PC-9 (cell line): ENCODE measurements at regions not wholly inside any gene's neighbourhood (a gene's known extent, or its start where the extent isn't known, plus 50 kb on each side); places are given as distances from the start of the nearest gene placed in this dataset.

Experiments used
- CTCF ChIP-seq: fragments of 200-600 bp; sonication (generic); conservative IDR thresholded peaks from 2 replicates; pipeline ENCODE4 v1.6.1; 2017; ENCODE audit warnings: mixed run types, antibody characterized with exemption, mild to moderate bottlenecking, moderate library complexity
- EZH2 ChIP-seq: fragments of 200-600 bp; sonication (generic); IDR thresholded peaks from 2 replicates; pipeline ENCODE4 v1.8.0; 2017; ENCODE audit warnings: antibody characterized with exemption, low read depth

DNA sequence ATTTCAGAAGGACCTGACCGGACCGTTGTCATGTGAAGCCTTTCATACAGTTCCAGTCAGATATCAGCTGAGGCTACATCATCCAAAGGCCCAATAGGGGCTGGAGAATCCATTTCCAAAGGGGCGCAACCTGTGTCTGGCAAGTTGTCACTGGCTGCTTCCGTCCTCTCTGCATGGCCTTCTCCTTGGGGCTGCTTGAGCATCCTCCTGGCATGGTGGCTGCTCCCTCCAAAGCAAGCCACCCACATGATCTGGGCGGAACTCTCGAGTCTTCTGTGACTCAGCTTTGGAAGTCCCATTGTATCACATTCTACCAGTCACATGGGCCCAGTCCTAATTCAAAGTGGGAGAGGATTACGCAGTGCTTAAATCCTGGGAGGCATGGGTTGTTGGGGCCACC, 207.0 kb upstream of the SHH start:
- TF ChIP-seq CTCF: no peak
- no peak for TF ChIP-seq EZH2
